ENCODE measurements at regions not wholly inside any gene's neighbourhood (a gene's known extent, or its start where the extent isn't known, plus 50 kb on each side); places are given as distances from the start of the nearest gene placed in this dataset.

- no peak for TF ChIP-seq CTCF (IDR thresholded peaks at IDR 0.05; ENCODE audit: low read depth, low read length)
- no peak for TF ChIP-seq MAX (IDR thresholded peaks at IDR 0.05; ENCODE audit: low read depth, low read length)
Observed at GRCh38 chr3:193890016-193890897, 245.7 kb upstream of the HES1 start.
